Mesendoderm (in vitro differentiated cells): ENCODE measurements at regions not wholly inside any gene's neighbourhood (a gene's known extent, or its start where the extent isn't known, plus 50 kb on each side); places are given as distances from the start of the nearest gene placed in this dataset.

ENCODE experiments used
- DNase-seq: peaks from one replicate; pipeline ENCODE4 v3.0.0; 2013
- H2AK5ac ChIP-seq: 2 replicates; pipeline ENCODE4 v1.6.1; 2013; ENCODE audit warnings: low read length, inconsistent platforms
- H2BK120ac ChIP-seq: 2 replicates; pipeline ENCODE4 v1.6.1; 2013; ENCODE audit warnings: low read depth, mild to moderate bottlenecking, low read length, moderate library complexity, mixed read lengths
- H2BK15ac ChIP-seq: replicated peaks from 2 replicates; pipeline ENCODE4 v1.6.1; 2013; ENCODE audit warnings: low read depth, mild to moderate bottlenecking, moderate library complexity
- H2BK5ac ChIP-seq: 2 replicates; pipeline ENCODE4 v1.6.1; 2013; ENCODE audit warnings: low read length, inconsistent platforms
- H3K18ac ChIP-seq: 2 replicates; pipeline ENCODE4 v1.6.1; 2013; ENCODE audit warnings: mild to moderate bottlenecking, low read length, mixed read lengths
- H3K23ac ChIP-seq: one replicate; pipeline ENCODE4 v1.6.1; 2013; ENCODE audit warnings: low read length
- H3K27ac ChIP-seq: 2 replicates; pipeline ENCODE4 v1.5.1; 2013; ENCODE audit warnings: low read depth, mild to moderate bottlenecking, inconsistent platforms, low read length, moderate library complexity
- H3K27me3 ChIP-seq: 2 replicates; pipeline ENCODE4 v1.6.1; 2013; ENCODE audit warnings: low read length, control low read depth, mild to moderate bottlenecking, inconsistent platforms; ENCODE audit not compliant: insufficient read depth, poor library complexity
- H3K36me3 ChIP-seq: 2 replicates; pipeline ENCODE4 v1.6.1; 2013; ENCODE audit warnings: low read length, inconsistent platforms; ENCODE audit not compliant: control insufficient read depth, insufficient read depth
- H3K4ac ChIP-seq: one replicate; pipeline ENCODE4 v1.6.1; 2013; ENCODE audit warnings: low read depth, mild to moderate bottlenecking, low read length, moderate library complexity
- H3K4me1 ChIP-seq: 2 replicates; pipeline ENCODE4 v1.6.1; 2013; ENCODE audit warnings: low read depth, low read length, inconsistent platforms; ENCODE audit not compliant: control insufficient read depth
- H3K4me2 ChIP-seq: 2 replicates; pipeline ENCODE4 v1.6.1; 2013; ENCODE audit warnings: low read length
- H3K4me3 ChIP-seq: 2 replicates; pipeline ENCODE4 v1.5.1; 2013; ENCODE audit warnings: mild to moderate bottlenecking, low read length
- H3K56ac ChIP-seq: one replicate; pipeline ENCODE4 v1.6.1; 2013; ENCODE audit warnings: low read length
- H3K79me1 ChIP-seq: 2 replicates; pipeline ENCODE4 v1.6.1; 2013; ENCODE audit warnings: low read length, inconsistent platforms
- H3K79me2 ChIP-seq: 2 replicates; pipeline ENCODE4 v1.6.1; 2013; ENCODE audit warnings: mild to moderate bottlenecking, low read length; ENCODE audit not compliant: control insufficient read depth, insufficient read depth
- H3K9ac ChIP-seq: 2 replicates; pipeline ENCODE4 v1.6.1; 2013; ENCODE audit warnings: low read length, inconsistent platforms
- H4K5ac ChIP-seq: one replicate; pipeline ENCODE4 v1.6.1; 2013; ENCODE audit warnings: low read length
- H4K8ac ChIP-seq: one replicate; pipeline ENCODE4 v1.6.1; 2013; ENCODE audit warnings: low read depth, mild to moderate bottlenecking, control low read depth, low read length, moderate library complexity
- WGBS: extraction: QIAGEN DNeasy Blood & Tissue Kit; methylation state at CpG from one replicate; pipeline ENCODE4 v1.1.7; 2013; ENCODE audit warnings: low lambda C conversion rate, missing lambda C conversion rate; ENCODE audit not compliant: insufficient coverage; ENCODE audit errors: extremely low coverage; 5-methylcytosine and 5-hydroxymethylcytosine counted together

GRCh38 chr12:58099476-58099875 is 158.1 kb downstream of the ATP23 start:
- no peak overlapping the region for H3K27ac ChIP-seq
- no peaks in the 10 kb centered on the region for H3K79me2 ChIP-seq
- H3K79me1 ChIP-seq = no peaks in the 10 kb centered on the region
- DNase-seq = no peak
- no peak overlapping the region for H3K4me2 ChIP-seq
- H3K27me3 ChIP-seq = no peaks in the 10 kb centered on the region
- H3K56ac ChIP-seq = no peak overlapping the region
- no peaks in the 10 kb centered on the region for H3K4me1 ChIP-seq
- H2BK15ac ChIP-seq = no peak overlapping the region
- no peak overlapping the region for H4K8ac ChIP-seq
- no peak overlapping the region for H3K18ac ChIP-seq
- WGBS = no CpG with 5 or more reads among the region's 4 CpGs
- H3K23ac ChIP-seq = no peak overlapping the region
- no peak overlapping the region for H2BK120ac ChIP-seq
- no peak overlapping the region for H3K4ac ChIP-seq
- no peak overlapping the region for H3K4me3 ChIP-seq
- H3K9ac ChIP-seq = no peak overlapping the region
- no peak overlapping the region for H2AK5ac ChIP-seq
- H3K36me3 ChIP-seq = no peaks in the 10 kb centered on the region
- no peak overlapping the region for H4K5ac ChIP-seq
- H2BK5ac ChIP-seq = no peak overlapping the region

GRCh38 chr12:58104351-58104755 is 163.0 kb downstream of the ATP23 start:
- no peak overlapping the region for H3K4me3 ChIP-seq
- H3K4ac ChIP-seq = no peak overlapping the region
- no peak overlapping the region for H3K9ac ChIP-seq
- DNase-seq = no peak
- no CpG with 5 or more reads among the region's 4 CpGs for WGBS
- no peak overlapping the region for H3K4me2 ChIP-seq
- no peaks in the 10 kb centered on the region for H3K79me2 ChIP-seq
- H3K27ac ChIP-seq = no peak overlapping the region
- H2BK15ac ChIP-seq = no peak overlapping the region
- H3K79me1 ChIP-seq = no peaks in the 10 kb centered on the region
- no peaks in the 10 kb centered on the region for H3K36me3 ChIP-seq
- no peak overlapping the region for H2AK5ac ChIP-seq
- H2BK120ac ChIP-seq = no peak overlapping the region
- H4K5ac ChIP-seq = no peak overlapping the region
- H4K8ac ChIP-seq = no peak overlapping the region
- no peak overlapping the region for H3K56ac ChIP-seq
- no peaks in the 10 kb centered on the region for H3K27me3 ChIP-seq
- H2BK5ac ChIP-seq = no peak overlapping the region
- no peaks in the 10 kb centered on the region for H3K4me1 ChIP-seq
- no peak overlapping the region for H3K18ac ChIP-seq
- H3K23ac ChIP-seq = no peak overlapping the region

- Histone ChIP-seq H3K79me2 (no peaks in the 10 kb centered on the region), H3K18ac (no peak overlapping the region), H3K56ac (no peak overlapping the region), H3K4me3 (no peak overlapping the region), H2BK15ac (no peak overlapping the region), H3K79me1 (no peaks in the 10 kb centered on the region), H4K5ac (no peak overlapping the region), H3K4me1 (no peaks in the 10 kb centered on the region), H4K8ac (no peak overlapping the region), H3K36me3 (no peaks in the 10 kb centered on the region), H2AK5ac (no peak overlapping the region), H3K4me2 (no peak overlapping the region), H3K9ac (no peak overlapping the region), H3K4ac (no peak overlapping the region), H3K23ac (no peak overlapping the region), H3K27ac (no peak overlapping the region), H3K27me3 (no peaks in the 10 kb centered on the region), H2BK120ac (no peak overlapping the region), H2BK5ac (no peak overlapping the region)
- WGBS = no CpG with 5 or more reads among the region's 10 CpGs
- peak; percentile 24 for DNase-seq
Measured at GRCh38 chr12:58105225-58106119, 164.1 kb downstream of the ATP23 start.

- Histone ChIP-seq H3K36me3 (no peaks in the 10 kb centered on the region), H3K4me3 (no peak overlapping the region), H3K4ac (no peak overlapping the region), H3K4me2 (no peak overlapping the region), H2BK120ac (no peak overlapping the region), H3K56ac (no peak overlapping the region), H2BK15ac (no peak overlapping the region), H4K5ac (no peak overlapping the region), H3K27me3 (no peaks in the 10 kb centered on the region), H3K79me2 (no peaks in the 10 kb centered on the region), H3K18ac (no peak overlapping the region), H3K23ac (no peak overlapping the region), H3K79me1 (no peaks in the 10 kb centered on the region), H3K4me1 (no peaks in the 10 kb centered on the region), H3K27ac (no peak overlapping the region), H2AK5ac (no peak overlapping the region), H2BK5ac (no peak overlapping the region), H3K9ac (no peak overlapping the region), H4K8ac (no peak overlapping the region)
- DNase-seq = no peak
- WGBS = no CpG with 5 or more reads among the region's 3 CpGs
Measured at GRCh38 chr12:58106195-58106594, 164.8 kb downstream of the ATP23 start.

- no peak overlapping the region for H4K8ac ChIP-seq
- no peak overlapping the region for H4K5ac ChIP-seq
- no peak overlapping the region for H2BK5ac ChIP-seq
- H3K79me1 ChIP-seq = no peaks in the 10 kb centered on the region
- no peak overlapping the region for H2BK120ac ChIP-seq
- WGBS = no CpG with 5 or more reads among the region's 3 CpGs
- DNase-seq = peak; percentile 11
- no peak overlapping the region for H2BK15ac ChIP-seq
- no peak overlapping the region for H3K27ac ChIP-seq
- no peak overlapping the region for H3K9ac ChIP-seq
- H3K56ac ChIP-seq = no peak overlapping the region
- H3K36me3 ChIP-seq = no peaks in the 10 kb centered on the region
- H3K79me2 ChIP-seq = no peaks in the 10 kb centered on the region
- H2AK5ac ChIP-seq = no peak overlapping the region
- no peak overlapping the region for H3K4me3 ChIP-seq
- no peaks in the 10 kb centered on the region for H3K4me1 ChIP-seq
- no peaks in the 10 kb centered on the region for H3K27me3 ChIP-seq
- H3K4me2 ChIP-seq = no peak overlapping the region
- H3K4ac ChIP-seq = no peak overlapping the region
- H3K18ac ChIP-seq = no peak overlapping the region
- no peak overlapping the region for H3K23ac ChIP-seq
Measured at GRCh38 chr12:58117201-58117600, 175.8 kb downstream of the ATP23 start.

- H3K79me2 ChIP-seq = no peaks in the 10 kb centered on the region
- no peaks in the 10 kb centered on the region for H3K36me3 ChIP-seq
- H3K9ac ChIP-seq = no peak overlapping the region
- H3K27me3 ChIP-seq = no peaks in the 10 kb centered on the region
- no peak overlapping the region for H2BK5ac ChIP-seq
- H3K56ac ChIP-seq = no peak overlapping the region
- H3K4me2 ChIP-seq = no peak overlapping the region
- no peaks in the 10 kb centered on the region for H3K79me1 ChIP-seq
- no peak overlapping the region for H4K5ac ChIP-seq
- no peak for DNase-seq
- H3K27ac ChIP-seq = no peak overlapping the region
- no peak overlapping the region for H2BK120ac ChIP-seq
- WGBS = no CpG with 5 or more reads among the region's 4 CpGs
- H3K4ac ChIP-seq = no peak overlapping the region
- no peak overlapping the region for H2AK5ac ChIP-seq
- no peaks in the 10 kb centered on the region for H3K4me1 ChIP-seq
- H3K18ac ChIP-seq = no peak overlapping the region
- no peak overlapping the region for H2BK15ac ChIP-seq
- H3K23ac ChIP-seq = no peak overlapping the region
- no peak overlapping the region for H3K4me3 ChIP-seq
- no peak overlapping the region for H4K8ac ChIP-seq
Measured at GRCh38 chr12:58117667-58118066, 176.3 kb downstream of the ATP23 start.
